Activated CD8-positive, alpha-beta memory T cell treated with anti-CD3 and anti-CD28 coated beads, Interleukin-2, amount 50 U/mL, for 48 hours (primary cell): ENCODE measurements at regions not wholly inside any gene's neighbourhood (a gene's known extent, or its start where the extent isn't known, plus 50 kb on each side); places are given as distances from the start of the nearest gene placed in this dataset.

Experiments
- DNase-seq: peaks from one replicate; pipeline ENCODE4 v3.0.0-alpha.2; 2020

DNA sequence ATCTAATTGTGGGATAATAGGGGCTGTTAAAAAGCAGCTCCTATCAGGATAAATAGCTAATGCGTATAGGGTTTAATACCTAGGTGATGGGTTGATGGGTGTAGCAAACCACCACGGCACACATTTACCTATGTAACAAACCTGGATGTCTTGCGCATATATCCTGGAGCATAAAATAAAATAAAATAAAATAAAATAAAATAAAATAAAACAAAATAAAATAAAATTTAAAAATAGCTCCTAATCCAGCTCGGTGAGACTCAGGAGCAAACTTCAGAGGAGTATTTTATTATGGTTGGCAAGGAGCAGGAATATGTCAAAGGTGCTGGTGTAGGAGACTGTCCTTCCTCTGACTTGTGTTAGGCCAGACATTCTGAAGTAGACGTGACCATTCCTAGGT lies 721.0 kb downstream of the BCL11B start:
- no peak for DNase-seq

DNA sequence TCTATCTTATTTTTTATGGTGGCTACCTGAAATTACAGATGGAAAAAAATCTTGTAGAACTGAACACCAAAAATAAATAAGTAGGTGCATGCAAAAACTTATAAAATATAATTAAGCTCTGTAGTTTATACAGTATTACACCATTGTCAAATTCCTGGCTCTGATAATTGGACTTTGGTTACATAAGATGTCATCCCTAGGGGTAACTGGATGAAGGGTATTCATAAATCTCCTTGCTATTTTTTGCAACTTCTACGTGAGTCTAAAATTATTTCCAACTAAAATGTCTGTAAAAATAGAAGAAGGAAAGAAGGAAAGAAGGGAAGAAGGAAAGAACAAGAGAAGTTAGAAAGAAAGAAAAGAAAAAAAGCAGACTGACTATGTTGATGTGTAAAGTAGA lies 716.6 kb downstream of the BCL11B start:
- DNase-seq = no peak

DNA sequence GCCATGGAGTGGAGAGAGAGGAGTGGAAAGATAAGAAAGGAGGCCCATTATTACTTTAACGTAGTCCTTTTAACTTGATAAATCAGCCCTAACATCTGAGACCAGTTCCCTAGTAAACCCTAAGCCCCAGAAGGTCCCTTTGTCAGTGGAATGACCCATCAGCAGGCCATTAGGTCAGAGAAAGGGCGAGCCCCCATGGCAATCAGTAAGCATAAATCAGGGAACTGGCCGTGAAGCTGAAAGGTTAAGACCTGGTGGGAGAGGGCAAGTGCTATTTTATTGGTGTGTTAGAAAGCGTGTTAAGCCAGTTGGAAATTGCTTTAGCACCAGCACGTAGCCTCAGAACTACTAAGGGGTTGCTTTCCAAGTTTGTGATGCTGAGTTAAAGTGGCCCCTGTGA lies 708.0 kb downstream of the BCL11B start:
- no peak for DNase-seq

DNA sequence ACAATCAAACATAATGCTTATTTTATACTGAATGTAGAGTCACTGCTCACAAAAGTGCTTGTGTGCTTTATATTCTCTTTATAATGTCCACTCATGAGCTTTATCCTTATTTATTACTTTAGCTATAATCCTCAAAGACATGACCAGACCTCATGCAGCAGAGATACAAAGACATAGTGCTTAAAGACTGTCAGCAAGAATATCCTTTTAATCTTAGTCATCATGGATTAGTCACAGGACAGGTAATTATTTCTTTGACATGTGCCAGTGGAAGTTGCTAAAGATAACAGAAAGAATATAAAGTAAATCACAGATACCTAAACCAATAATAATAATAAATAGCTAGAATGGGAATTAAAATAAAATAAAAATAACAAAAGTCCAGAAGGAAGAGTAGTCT lies 707.5 kb downstream of the BCL11B start:
- no peak for DNase-seq

DNA sequence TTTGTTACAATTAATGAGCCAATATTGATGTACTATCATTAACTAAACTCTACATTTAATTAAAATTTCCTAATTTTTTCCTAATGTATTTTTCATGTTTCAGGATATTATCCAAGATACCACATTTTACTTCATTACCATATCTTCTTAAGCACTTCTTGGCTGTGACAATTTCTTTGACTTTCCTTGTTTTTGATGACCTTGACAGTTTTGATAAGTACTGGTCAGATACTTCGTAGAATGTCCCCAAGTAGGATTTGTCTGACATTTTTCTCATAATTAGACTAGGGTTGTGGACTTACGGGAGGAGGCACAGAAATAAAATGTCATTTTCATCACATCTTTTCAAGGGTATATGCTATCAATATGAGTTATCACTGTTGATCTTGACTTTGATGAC lies 700.9 kb downstream of the BCL11B start:
- no peak for DNase-seq

DNA sequence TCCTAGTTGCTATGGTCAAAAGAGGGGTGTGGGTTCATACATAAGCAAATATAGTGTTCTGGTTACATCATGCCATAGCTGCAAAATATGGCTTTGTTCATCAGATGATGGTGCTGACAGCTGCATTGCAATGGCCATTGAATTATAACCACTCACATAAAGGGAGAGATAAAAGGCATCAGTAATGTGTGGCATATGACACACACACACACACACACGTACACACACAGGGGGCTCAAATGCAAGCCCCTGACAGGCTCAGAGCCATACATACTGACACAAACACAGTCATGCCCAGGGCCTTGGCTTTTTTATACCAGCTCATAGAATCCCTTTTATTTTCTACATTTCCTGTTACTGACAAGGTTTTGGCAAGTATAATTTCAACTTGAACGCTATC lies 698.9 kb downstream of the BCL11B start:
- no peak for DNase-seq

DNA sequence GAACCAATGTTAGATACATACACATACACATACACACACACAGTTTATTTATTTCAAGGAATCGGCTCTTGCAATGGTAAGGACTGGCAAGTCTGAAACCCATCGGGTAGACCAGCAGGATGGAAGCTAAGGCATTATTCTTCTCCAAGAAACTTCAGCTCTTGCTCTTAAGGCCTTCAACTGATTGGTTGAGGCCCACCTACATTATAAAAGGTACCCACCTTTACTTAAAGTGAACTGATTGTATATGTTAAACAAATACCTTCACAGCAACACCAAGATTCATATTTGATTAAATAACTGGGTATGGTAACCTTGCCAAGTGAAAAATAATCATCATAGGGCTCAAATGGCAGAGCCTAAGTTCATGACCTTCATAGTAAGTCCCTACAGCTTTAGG lies 695.5 kb downstream of the BCL11B start:
- no peak for DNase-seq

DNA sequence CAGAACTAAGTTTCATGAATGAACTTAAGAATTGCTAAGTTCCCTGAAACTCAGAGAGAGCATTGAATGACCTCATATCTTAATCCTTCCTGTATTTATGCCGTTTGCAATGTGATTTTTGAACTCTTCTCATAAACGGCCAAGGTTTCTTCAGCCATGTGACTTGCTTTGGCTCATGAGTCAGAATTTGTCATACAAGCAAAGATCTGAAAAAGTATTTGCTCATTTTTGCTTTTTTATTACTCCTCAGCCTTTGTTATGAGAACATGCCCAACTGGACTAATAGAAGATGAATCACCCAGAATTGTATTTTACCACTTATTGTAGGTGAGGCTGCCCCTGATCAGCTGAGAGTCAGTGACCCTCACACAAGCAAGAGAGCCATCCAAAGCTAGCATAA lies 693.8 kb downstream of the BCL11B start:
- no peak for DNase-seq

DNA sequence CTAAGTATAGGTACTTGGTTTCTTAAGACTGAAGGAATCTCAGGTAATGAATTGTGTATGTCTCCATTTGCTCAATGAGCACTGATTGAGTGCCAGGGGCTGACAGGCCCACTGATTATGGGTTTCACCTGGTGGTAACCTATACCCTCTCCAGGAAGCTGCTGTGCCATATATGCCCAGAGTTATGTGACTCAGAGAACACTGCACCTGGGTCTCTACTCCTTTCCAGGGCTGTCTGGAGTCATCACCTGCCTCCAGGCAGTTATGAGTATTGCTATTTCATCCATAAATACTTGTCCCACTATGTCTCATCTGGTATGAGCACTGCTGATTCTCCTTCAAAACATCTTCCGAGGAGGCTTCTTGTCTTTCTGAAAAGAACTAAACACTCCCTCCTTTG lies 692.9 kb downstream of the BCL11B start:
- DNase-seq = no peak

DNA sequence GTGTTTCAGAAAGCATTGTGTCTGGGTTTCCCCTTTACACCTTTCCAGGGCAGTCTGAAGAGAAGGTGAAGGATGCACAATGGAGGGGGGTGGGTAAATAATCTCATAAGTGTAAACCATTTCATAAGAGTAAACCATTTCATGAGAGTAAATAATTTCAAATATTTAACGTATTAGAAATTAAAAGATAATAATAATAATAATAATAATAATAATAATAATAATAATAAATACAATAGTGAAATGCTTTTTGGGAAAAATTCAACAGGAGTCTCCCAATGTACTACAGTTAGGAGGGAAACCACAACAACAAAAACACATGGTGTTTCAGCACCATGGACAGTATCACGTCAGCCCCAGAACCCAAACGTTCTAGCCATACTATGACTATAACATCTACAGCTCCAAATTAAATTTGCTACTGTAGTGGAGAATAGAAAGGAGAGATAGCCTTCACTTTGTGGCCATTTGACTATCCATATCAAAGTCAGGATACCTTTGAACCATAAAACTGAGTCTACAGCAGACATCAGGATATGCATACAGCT lies 691.8 kb downstream of the BCL11B start:
- no peak for DNase-seq

DNA sequence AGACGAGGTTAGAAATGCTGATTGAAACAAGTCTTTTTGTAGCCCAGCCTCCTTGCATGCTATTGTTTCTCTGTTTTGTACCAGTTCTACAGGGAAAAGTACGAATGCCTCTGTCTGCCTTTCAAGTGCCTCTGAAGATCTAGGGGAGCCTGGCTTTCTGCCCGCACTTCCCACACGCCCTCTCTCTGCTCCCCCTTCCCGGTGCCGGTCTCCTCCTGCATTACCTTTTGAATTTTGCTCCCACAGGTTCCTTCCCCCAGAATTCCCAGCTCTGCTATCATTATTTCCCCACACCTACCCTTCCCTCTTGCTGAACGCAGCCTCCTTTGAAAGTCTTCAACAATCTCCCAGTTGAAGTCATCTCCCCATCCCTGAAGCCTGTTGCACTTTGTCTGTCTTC lies 689.7 kb downstream of the BCL11B start:
- no peak for DNase-seq

DNA sequence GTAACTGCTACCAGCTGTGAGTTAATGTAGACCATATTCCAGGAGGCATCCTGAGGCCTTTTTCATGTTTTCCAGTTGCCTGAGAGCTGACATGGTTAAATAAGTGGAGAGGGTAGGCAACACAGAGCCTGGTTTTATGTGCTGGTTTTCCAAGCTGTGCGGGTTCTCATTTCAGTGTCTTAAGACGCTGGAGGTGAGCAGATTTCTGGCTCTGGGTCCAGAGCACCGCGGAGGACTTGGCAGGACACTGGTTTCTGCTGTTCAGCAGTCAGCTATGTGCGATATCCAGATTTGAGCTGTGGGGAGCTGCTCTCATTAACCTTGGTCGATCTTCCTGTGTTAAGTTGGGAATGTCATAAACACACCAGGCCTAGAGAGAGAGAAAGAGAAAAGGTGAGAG lies 680.8 kb downstream of the BCL11B start:
- DNase-seq = no peak

DNA sequence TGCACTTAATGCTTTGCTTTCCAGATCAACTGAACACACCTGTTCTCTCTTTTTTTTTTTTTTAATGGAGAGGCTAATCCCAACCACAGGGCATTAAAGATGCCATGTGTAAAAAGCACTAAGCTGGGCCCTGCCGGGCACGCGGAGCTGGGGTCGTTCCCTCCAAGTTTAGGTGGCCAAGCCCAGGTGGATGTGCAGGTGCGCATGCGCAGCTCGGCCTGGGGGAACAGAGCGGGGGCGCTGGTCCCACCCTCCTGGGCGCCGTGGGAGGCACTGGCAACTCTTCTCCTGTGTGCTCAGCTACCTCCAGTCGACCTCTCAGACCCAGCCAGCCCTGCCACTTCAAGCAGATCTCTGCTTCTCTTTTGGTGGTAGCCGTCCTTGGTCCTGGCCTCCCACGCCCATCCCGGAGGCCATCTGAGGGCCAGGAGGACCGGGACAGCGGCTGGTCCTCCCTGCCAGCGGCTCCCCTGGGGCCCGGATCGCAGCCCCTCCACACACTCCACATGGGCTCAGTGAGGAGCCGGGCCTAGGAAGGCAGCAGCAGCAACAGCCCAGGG lies 679.3 kb downstream of the BCL11B start:
- DNase-seq = no peak

DNA sequence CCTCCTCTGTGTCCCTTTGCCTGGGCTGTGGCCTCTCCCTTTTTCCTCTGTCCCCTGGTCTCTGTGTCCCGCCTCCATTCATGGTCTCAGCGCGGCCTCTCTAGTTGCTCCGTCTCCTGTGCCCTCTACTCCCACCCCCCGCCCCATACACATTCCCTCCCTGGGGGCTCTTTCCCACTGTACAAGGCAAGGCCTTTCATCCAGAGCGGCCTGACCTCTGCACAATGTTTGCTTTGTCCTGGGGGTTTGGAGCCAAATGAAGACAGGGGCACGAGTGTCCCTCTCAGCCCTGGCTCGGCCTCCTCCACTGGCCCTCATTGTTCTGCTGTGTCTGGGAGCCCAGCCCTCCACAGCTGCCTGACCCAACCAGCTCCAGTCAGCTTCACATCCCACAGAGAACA lies 678.6 kb downstream of the BCL11B start:
- DNase-seq = no peak

DNA sequence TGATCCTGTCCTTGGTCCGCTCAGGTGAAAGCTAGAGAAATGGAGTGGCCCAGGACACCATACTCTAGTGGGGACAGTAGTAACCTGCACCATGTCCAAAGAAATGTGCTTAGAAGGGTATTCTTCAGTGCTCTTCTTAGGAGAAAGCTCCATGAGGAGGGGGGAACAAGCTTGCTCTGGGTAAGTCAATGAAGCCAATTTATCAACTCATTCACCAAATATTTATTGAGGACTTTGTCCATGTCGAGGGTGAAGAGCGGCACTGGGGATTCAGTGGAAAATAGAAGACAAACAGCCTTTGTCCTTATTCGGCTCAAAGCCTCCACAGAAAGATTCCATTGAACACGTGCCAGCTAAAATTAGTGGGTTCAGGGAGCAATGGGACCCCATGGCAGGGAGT lies 677.8 kb downstream of the BCL11B start:
- no peak for DNase-seq

DNA sequence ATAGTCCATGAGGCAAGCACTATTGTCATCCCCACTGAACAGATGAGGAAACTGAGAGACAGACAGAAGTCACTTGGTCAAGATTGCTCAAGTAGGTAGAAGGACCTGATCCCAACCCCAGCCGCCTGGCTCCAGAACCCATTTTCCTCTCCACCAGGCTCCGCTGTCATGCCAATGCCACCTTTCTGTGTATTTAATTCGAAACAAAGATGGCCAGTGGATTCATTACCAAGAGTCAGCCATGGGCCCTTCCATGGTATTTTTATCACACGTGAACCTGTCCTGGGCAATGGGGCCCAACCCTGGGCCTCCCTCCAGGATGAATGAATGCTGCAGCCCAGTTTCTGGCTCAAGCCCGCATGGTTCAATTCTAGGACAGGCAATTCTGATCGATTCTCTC lies 673.4 kb downstream of the BCL11B start:
- DNase-seq = no peak

DNA sequence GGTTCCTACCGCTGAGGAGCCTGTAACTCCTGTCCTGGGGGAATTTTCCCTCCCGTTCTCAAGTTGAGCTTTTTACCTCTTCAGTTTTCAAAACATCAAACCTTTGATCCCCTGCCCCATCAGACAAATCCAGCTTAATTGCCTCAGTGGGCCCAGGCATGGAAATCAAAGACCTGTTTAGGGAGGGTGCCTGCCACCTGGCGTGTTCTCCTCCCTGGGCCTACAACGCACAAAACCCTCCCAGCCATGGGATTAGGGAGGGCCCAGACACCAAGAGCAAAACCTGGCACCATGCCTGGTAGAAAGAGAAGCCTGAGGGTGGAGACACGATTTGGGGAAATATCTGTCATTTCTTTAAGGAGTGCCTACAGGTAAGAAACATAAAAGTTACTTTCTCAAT lies 672.9 kb downstream of the BCL11B start:
- no peak for DNase-seq

DNA sequence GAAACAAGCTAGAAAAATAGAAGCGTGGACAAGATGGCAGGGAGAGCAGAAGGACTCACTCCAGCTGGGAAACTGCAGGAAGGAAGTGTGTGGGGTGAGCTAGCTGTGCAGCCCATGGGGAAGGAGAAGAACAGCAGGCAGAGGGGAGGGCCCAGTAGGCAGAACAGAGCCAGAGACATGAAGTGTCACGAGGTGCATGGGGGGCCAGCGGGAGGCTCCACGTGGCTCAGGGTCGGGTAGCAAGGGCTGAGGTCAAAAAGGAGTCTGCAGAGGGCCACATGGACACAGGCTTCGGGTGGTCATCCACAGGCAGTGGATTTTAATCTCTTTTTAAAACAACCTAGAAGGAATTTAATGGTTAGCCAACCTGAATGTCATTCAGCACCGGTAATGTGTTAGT lies 669.0 kb downstream of the BCL11B start:
- no peak for DNase-seq

DNA sequence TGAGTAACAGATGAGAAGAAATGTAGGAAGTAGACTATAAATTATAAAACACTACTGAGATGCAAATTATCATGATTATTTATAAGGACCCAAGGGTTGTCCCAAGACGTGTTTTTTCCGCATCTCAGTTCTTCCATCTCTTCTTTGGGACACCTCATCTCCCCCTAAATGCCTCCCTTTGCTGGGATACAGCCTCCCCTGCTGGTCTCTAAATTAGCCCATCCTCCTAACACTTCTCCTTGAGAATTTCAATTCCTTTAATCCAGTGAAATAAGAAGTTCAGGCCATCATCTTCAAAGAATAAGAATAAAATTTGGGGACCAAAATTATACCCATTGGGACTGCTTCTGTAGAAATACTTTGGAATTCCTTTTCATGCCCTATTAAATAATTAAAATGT lies 667.0 kb downstream of the BCL11B start:
- no peak for DNase-seq

DNA sequence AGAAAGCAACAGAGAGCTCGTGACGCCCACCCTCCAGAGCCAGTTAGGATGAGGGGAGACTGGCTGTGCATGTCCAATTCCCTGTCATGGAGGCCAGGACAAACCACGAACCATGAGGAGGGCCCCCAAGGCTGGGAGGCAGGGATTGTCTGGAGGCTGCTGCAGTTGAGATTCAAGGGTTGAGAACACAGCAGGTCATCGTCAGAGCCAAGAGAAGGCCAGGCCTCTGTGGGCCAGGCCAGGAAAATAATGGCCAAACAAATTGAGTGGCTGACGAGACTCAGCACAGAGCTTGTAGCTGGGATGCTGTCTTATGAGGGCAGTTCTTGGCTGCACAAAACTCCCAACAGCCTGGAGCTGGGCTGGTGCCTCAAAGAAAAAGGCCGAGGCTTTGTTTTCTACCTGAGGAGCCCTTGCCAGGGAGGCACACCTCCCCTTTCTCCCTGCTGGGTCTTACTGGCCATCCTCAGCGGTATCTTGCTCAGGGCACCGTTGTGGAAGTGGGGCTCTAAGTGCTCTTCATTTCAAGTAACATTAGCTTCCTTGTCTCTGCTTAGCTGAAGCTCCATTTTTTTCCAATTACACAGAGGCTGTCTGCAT lies 665.9 kb downstream of the BCL11B start:
- no peak for DNase-seq

DNA sequence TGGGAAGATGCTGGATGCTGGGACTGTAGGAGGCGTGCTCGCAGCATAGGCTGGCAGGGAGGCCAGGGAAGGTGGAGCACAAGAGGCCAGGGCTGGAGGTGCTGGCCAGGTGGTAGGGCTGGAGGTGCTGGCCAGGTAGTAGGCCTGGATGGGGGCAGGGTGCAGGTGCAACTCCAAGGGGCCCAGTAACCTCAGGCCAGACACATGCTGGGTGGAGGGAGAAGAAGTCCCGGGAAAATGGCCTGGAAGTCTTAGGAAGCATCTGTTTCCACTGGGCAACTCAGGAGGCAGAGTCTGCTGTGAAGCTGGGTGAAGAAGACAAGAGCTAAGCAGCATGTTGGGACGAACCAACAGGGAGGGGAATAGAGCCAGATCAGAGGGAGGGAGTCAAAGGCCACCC lies 665.2 kb downstream of the BCL11B start:
- no peak for DNase-seq

DNA sequence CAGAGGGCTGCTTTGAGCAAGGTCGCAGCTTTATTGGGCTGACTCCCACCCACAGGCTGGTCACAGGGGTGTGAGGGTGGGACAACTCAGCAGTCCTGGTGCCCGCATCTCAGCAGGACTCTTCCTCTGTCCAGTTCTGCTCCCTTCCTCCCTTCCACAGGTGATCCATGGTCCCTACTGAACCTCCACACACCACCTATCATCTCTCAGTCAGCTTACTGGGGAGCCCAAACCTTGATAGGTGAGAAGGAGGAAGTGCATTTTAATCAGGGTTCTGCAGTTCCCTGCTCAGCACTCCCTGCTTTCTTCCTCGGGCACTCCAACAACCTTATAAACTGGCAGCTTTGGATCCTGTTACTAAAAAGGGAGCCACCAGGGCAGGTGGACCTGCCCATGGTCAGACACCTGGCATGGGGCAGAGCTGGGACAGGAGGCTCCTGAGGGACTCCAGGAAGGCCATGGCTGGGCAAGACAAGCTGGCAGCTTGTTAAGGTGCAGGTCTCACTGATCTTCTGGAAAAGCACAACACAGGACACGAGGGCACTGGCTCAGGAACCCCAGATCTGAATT lies 664.6 kb downstream of the BCL11B start:
- no peak for DNase-seq

DNA sequence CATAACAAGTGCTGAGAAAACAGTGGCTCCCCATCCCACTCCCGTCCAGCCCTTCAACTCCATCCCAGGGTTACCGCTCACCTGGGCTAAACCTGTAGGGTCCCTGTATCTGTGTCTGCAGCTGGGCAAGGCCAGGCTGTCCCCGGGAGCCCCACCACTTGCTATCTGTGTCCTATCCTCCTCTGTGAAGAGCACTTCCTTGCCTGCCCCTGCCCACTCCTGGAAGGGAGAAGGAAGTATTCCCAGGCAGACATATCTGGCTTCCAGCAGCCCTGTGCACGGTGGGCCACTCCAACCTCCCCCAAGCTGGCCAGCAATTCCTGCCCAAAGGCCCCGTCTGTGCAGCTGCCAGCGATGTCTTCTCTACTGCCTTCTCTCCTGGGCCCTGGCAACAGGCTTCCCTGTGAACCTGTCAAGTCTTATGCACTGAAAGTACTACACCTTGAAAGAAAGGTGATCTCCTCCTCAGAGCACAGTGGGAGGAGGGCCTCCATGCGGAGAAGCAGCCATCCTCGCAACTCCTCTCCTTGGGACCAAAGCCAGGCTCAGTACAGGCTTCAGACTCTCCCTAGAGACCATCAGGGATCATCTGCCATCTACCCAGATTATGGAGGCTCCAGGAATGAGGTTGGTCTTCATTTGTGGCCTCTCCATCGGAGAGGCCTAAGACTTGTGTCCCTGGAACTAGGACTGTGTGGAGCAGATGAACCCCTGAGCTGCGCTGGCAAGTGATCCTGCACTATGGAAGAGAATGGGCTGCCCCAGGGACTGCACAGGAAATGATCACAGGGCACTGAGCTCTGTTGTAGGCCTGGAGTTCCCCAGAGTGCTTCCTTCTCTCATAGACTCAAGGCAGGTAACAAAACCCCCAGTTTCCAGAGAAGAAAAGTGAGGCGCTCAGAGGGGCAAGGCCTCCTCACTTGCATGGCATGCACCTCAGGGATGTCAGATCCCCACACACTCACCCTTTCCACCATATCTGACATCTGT lies 663.6 kb downstream of the BCL11B start:
- no peak for DNase-seq
